Heart left ventricle (tissue), 16 donors: ENCODE measurements at regions not wholly inside any gene's neighbourhood (a gene's known extent, or its start where the extent isn't known, plus 50 kb on each side); places are given as distances from the start of the nearest gene placed in this dataset.
"Not testable (repeated sequence)": the region's sequence is repeated elsewhere in the genome, so short reads cannot be mapped to it uniquely, and the experiment has no call there.

Source experiments
- ATAC-seq, 4 donors: fragments of 200-7000 bp; cut with Tn5 transposase; one replicate each; pipeline ENCODE4 v1.9.1; 2020 to 2022; ENCODE audit warnings: moderate library complexity in 4 of 4, mild to moderate bottlenecking in 3 of 4, moderate number of reproducible peaks in 1 of 4
- DNase-seq, 5 donors: peaks; one replicate each; pipeline ENCODE4 v3.0.0-alpha.2; 2020
- H3K27ac ChIP-seq, 12 donors: fragments of 200-600 bp; sonication (generic) in 4 of 12; one replicate each; pipeline versions ENCODE4 v1.5.0 to v1.8.0; 2016 to 2022; ENCODE audit warnings: mild to moderate bottlenecking in 2 of 12
- H3K27me3 ChIP-seq, 9 donors: fragments of 200-600 bp; sonication (generic) in 2 of 9; one replicate each; pipeline versions ENCODE4 v1.5.1 to v1.8.0; 2016 to 2022; ENCODE audit warnings: mild to moderate bottlenecking in 3 of 9
- H3K36me3 ChIP-seq, 9 donors: fragments of 200-600 bp; sonication (generic) in 2 of 9; one replicate each; pipeline versions ENCODE4 v1.5.0 to v1.8.0; 2018 to 2022; ENCODE audit warnings: mild to moderate bottlenecking in 2 of 9
- H3K4me1 ChIP-seq, 12 donors: fragments of 200-600 bp; sonication (generic) in 4 of 12; one replicate each; pipeline versions ENCODE4 v1.5.0 to v1.8.0; 2016 to 2022; ENCODE audit warnings: mild to moderate bottlenecking in 3 of 12
- H3K4me3 ChIP-seq, 12 donors: fragments of 200-600 bp; sonication (generic) in 4 of 12; one replicate each; pipeline versions ENCODE4 v1.5.0 to v1.8.0; 2017 to 2022; ENCODE audit warnings: mild to moderate bottlenecking in 9 of 12, moderate library complexity in 4 of 12
- H3K9me3 ChIP-seq, 12 donors: fragments of 200-600 bp; sonication (generic) in 4 of 12; one replicate each; pipeline versions ENCODE4 v1.5.0 to v1.8.0; 2016 to 2022; ENCODE audit warnings: mild to moderate bottlenecking in 1 of 12
- CTCF ChIP-seq, 12 donors: fragments of 200-600 bp; sonication (generic) in 4 of 12; IDR thresholded peaks; one replicate each; pipeline versions ENCODE4 v1.5.0 to v1.8.0; 2018 to 2022; ENCODE audit warnings: antibody characterized with exemption in 12 of 12, mild to moderate bottlenecking in 5 of 12
- POLR2A ChIP-seq, 2 donors: fragments of 450-650 bp; IDR thresholded peaks; one replicate each; pipeline ENCODE4 v1.6.1; 2017; ENCODE audit warnings: antibody characterized with exemption in 2 of 2, mild to moderate bottlenecking in 2 of 2, moderate library complexity in 2 of 2
- WGBS, 4 donors: extraction: QIAGEN DNeasy Blood & Tissue Kit in 2 of 4; methylation state at CpG; one replicate each; pipeline versions ENCODE4 v1.1.5 to v1.1.7; 2013 to 2018; 5-methylcytosine and 5-hydroxymethylcytosine counted together
- intact Hi-C, 10 donors: fragments of 100-400 bp; cut with DNase I; formaldehyde crosslinking; loops; one replicate each; pipeline versions ENCODE4 v1.11.1 to v1.14.2; 2022
- donor health status: ischemic (EF 13 %, LVEDD 7.1; RV severe dilation, severe dysfunction).
- donor health status: healthy with polysubstance abuse.
- donor health status: DM: no; HTN: yes; CAD: no.
- donor health status: DM: no; HTN: no; CAD: no.
- donor health status: ischemic (EF 25% LVEDD 6.9; RV normal size, moderate dysfunction).
- donor health status: ischemic (EF 25% LVEDD 5.7; RV mildly dilated, moderate dysfunction).
- donor health status: healthy.
- donor health status: DM: yes; HTN: yes; CAD: no.
- donor health status: ischemic (EF 35%, LVEDD 5.7; RV mildly dilated, moderate dysfunction).
- donor health status: nonischemic (EF 11% LVEDD 7.7; RV severe dilation, severe dysfunction).
- donor health status: DM: yes; HTN: yes; CAD: no.
- donor health status: PGD.
- donor health status: ischemic (EF 29% LVEDD 5.4; RV normal size, mild dysfunction).
- donor health status: nonischemic (EF 23%, LVEDD 6.1; RV moderate dilation, normal function).

GRCh38 chr1:234823191-234824176 lies 213.5 kb upstream of the IRF2BP2 start:
- H3K36me3 ChIP-seq: no peaks in the 10 kb centered on the region
- H3K9me3 ChIP-seq: no peaks in the 10 kb centered on the region
- no peak overlapping the region for H3K27ac ChIP-seq
- TF ChIP-seq CTCF (IDR thresholded peaks at IDR 0.05) (no peak), POLR2A (IDR thresholded peaks at IDR 0.05) (no peak)
- no peaks in the 10 kb centered on the region for H3K4me1 ChIP-seq
- 94 to 97% (median 95%) methylated on average over 16 of the region's 16 CpGs for WGBS, 4 donors
- DNase-seq (no peak), ATAC-seq (no peak)
- no peak overlapping the region for H3K4me3 ChIP-seq
- no peaks in the 10 kb centered on the region for H3K27me3 ChIP-seq
- intact Hi-C loops: loop anchor here in 2 of 10 donors (10.0 kb wide), 2 partner anchors 69 to 199 kb away; no protein-coding TSS in a partner anchor

GRCh38 chr1:234821840-234822239 lies 211.9 kb upstream of the IRF2BP2 start:
- peaks cover 0 to 4% (median 0%) of the 10 kb centered on the region in 12 donors for H3K4me1 ChIP-seq
- WGBS, 4 donors: 96 to 98% (median 97%) methylated on average over 6 of the region's 6 CpGs
- no peak for TF ChIP-seq POLR2A (IDR thresholded peaks at IDR 0.05)
- TF ChIP-seq CTCF (IDR thresholded peaks at IDR 0.05): no peak
- no peak for DNase-seq
- no peak overlapping the region for H3K4me3 ChIP-seq
- H3K36me3 ChIP-seq: no peaks in the 10 kb centered on the region
- intact Hi-C loops: loop anchor here in 2 of 10 donors (10.0 kb wide), 2 partner anchors 67 to 197 kb away; no protein-coding TSS in a partner anchor
- no peak overlapping the region for H3K27ac ChIP-seq
- no peak for ATAC-seq
- no peaks in the 10 kb centered on the region for H3K9me3 ChIP-seq
- no peaks in the 10 kb centered on the region for H3K27me3 ChIP-seq

GRCh38 chr1:234820597-234820996 lies 210.6 kb upstream of the IRF2BP2 start:
- WGBS, 4 donors: 92 to 97% (median 95%) methylated on average over 1 of the region's 1 CpG
- DNase-seq: no peak

GRCh38 chr1:234819845-234820244 lies 209.9 kb upstream of the IRF2BP2 start:
- intact Hi-C loops: loop anchor here in 2 of 10 donors (10.0 kb wide), 2 partner anchors 65 to 195 kb away; no protein-coding TSS in a partner anchor
- not testable (repeated sequence) for ATAC-seq
- WGBS, 4 donors: 73 to 95% (median 92%) methylated on average over 3 to 6 of the region's 7 CpGs

More at GRCh38 chr1:234820597-234820996, 210.6 kb upstream of the IRF2BP2 start:
- H3K4me3 ChIP-seq: no peak overlapping the region
- H3K36me3 ChIP-seq: no peaks in the 10 kb centered on the region
- no peak for TF ChIP-seq POLR2A (IDR thresholded peaks at IDR 0.05)
- no peak for TF ChIP-seq CTCF (IDR thresholded peaks at IDR 0.05)
- H3K9me3 ChIP-seq: no peaks in the 10 kb centered on the region
- H3K27me3 ChIP-seq: no peaks in the 10 kb centered on the region
- H3K27ac ChIP-seq: no peak overlapping the region
- intact Hi-C loops: loop anchor here in 2 of 10 donors (10.0 kb wide), 2 partner anchors 66 to 196 kb away; no protein-coding TSS in a partner anchor
- no peak for ATAC-seq
- H3K4me1 ChIP-seq: peaks cover 0 to 4% (median 0%) of the 10 kb centered on the region in 12 donors

GRCh38 chr1:234818040-234818387 lies 208.0 kb upstream of the IRF2BP2 start:
- H3K27ac ChIP-seq: peak overlapping the region in 7 of 12 donors; percentile 32 to 69 (median 61)
- intact Hi-C loops, H3K27me3 ChIP-seq, H3K36me3 ChIP-seq, H3K4me3 ChIP-seq, ATAC-seq, DNase-seq, H3K4me1 ChIP-seq, H3K9me3 ChIP-seq: not testable (repeated sequence)
- WGBS, 4 donors: 87% methylated on average over 3 of the region's 5 CpGs; no CpG with 5 or more reads in 2 of the 4 donors

More at GRCh38 chr1:234819845-234820244, 209.9 kb upstream of the IRF2BP2 start:
- H3K27ac ChIP-seq, H3K4me3 ChIP-seq, H3K27me3 ChIP-seq, DNase-seq, H3K9me3 ChIP-seq, H3K36me3 ChIP-seq, H3K4me1 ChIP-seq: not testable (repeated sequence)

- H3K36me3 ChIP-seq, H3K27me3 ChIP-seq, H3K9me3 ChIP-seq, DNase-seq, ATAC-seq, H3K4me1 ChIP-seq, intact Hi-C loops, H3K4me3 ChIP-seq: not testable (repeated sequence)
- H3K27ac ChIP-seq: peak overlapping the region; percentile 9 to 69 (median 48)
- 83 to 93% (median 86%) methylated on average over 9 to 11 of the region's 11 CpGs for WGBS, 4 donors
These were observed 207.5 kb upstream of the IRF2BP2 start for GRCh38 chr1:234817313-234818039.

- ATAC-seq (peak; percentile 76 to 87 (median 79)), DNase-seq (peak in 2 of 5 donors; percentile 41 to 52)
- Histone ChIP-seq H3K27ac (peak overlapping the region; percentile 9 to 69 (median 60)), H3K4me3 (peak overlapping the region in 3 of 12 donors; percentile 8 to 24 (median 11))
- H3K4me1 ChIP-seq, H3K9me3 ChIP-seq, H3K27me3 ChIP-seq, H3K36me3 ChIP-seq, intact Hi-C loops: not testable (repeated sequence)
- WGBS, 4 donors: 69 to 83% (median 77%) methylated on average over 6 to 7 of the region's 7 CpGs
These were observed 206.9 kb upstream of the IRF2BP2 start for GRCh38 chr1:234816864-234817263.
